Calu3 (cell line): ENCODE measurements at regions not wholly inside any gene's neighbourhood (a gene's known extent, or its start where the extent isn't known, plus 50 kb on each side); places are given as distances from the start of the nearest gene placed in this dataset.

Experiments
- BruUV-seq: library from RNA; stranded (reverse); fragments of 400-500 nt; replicated peaks from 2 replicates; lab custom pipeline; 2021; lab: Mats Ljungman, UMichigan
- CTCF ChIA-PET: fragments of 300-600 bp; sonication (Branson Sonifier 250); formaldehyde crosslinking; loops from one replicate; lab custom pipeline; 2022; ENCODE audit warnings: antibody characterized with exemption; lab: Charles Lee
- DNase-seq: peaks from one replicate; pipeline ENCODE4 v3.0.0; 2022
- H3K27ac Mint-ChIP-seq: one replicate; pipeline ENCODE4 v1.8.0; 2022; ENCODE audit warnings: mixed read lengths; ENCODE audit not compliant: unreplicated experiment
- H3K27me3 Mint-ChIP-seq: one replicate; pipeline ENCODE4 v1.8.0; 2022; ENCODE audit warnings: mixed read lengths; ENCODE audit not compliant: unreplicated experiment
- H3K36me3 Mint-ChIP-seq: one replicate; pipeline ENCODE4 v1.8.0; 2022; ENCODE audit warnings: mild to moderate bottlenecking, moderate library complexity, mixed read lengths; ENCODE audit not compliant: insufficient read depth, unreplicated experiment
- H3K4me1 Mint-ChIP-seq: one replicate; pipeline ENCODE4 v1.8.0; 2022; ENCODE audit warnings: mild to moderate bottlenecking, low read depth, mixed read lengths; ENCODE audit not compliant: unreplicated experiment
- H3K4me3 Mint-ChIP-seq: one replicate; pipeline ENCODE4 v1.8.0; 2022; ENCODE audit warnings: mild to moderate bottlenecking, low read depth, moderate library complexity, mixed read lengths; ENCODE audit not compliant: unreplicated experiment
- H3K9me3 Mint-ChIP-seq: one replicate; pipeline ENCODE4 v1.8.0; 2022; ENCODE audit warnings: low read depth, mixed read lengths; ENCODE audit not compliant: unreplicated experiment
- CTCF ChIP-seq: fragments of 200-600 bp; IDR thresholded peaks from one replicate; pipeline ENCODE4 v1.8.0; 2022; ENCODE audit warnings: antibody characterized with exemption; ENCODE audit not compliant: unreplicated experiment
- intact Hi-C: fragments of 100-400 bp; cut with micrococcal nuclease; formaldehyde crosslinking; loops from one replicate; pipeline ENCODE4 v1.10.0; 2022; ENCODE audit not compliant: unreplicated experiment

DNA sequence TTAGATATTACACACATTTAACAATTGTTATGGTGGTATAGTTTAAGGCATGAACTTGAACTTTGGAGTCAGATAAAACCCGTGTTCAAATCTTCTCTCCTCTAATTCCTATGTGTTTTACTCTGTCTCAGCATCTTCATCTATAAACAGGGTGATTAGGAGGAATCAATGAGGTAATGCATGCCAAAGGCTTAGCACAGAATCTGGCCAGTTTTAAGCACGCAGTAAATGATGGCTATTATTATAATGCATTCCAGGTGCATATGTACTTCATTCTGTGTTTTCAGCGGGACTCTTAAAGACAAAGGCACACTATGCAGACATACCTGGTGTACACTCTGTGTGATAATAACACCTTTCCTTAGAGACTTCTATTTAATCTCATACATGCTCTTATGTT is 88.0 kb upstream of the FRY start:
- Mint-ChIP-seq H3K9me3 (no peaks in the 10 kb centered on the region), H3K4me1 (peaks cover 39% of the 10 kb centered on the region), H3K4me3 (no peak overlapping the region), H3K27ac (no peak overlapping the region), H3K36me3 (peaks cover 14% of the 10 kb centered on the region), H3K27me3 (no peaks in the 10 kb centered on the region)
- no peak for TF ChIP-seq CTCF
- intact Hi-C loops, result no loop called here
- CTCF ChIA-PET, result no interaction called here
- no TSS peak for BruUV-seq
- DNase-seq, result no peak

DNA sequence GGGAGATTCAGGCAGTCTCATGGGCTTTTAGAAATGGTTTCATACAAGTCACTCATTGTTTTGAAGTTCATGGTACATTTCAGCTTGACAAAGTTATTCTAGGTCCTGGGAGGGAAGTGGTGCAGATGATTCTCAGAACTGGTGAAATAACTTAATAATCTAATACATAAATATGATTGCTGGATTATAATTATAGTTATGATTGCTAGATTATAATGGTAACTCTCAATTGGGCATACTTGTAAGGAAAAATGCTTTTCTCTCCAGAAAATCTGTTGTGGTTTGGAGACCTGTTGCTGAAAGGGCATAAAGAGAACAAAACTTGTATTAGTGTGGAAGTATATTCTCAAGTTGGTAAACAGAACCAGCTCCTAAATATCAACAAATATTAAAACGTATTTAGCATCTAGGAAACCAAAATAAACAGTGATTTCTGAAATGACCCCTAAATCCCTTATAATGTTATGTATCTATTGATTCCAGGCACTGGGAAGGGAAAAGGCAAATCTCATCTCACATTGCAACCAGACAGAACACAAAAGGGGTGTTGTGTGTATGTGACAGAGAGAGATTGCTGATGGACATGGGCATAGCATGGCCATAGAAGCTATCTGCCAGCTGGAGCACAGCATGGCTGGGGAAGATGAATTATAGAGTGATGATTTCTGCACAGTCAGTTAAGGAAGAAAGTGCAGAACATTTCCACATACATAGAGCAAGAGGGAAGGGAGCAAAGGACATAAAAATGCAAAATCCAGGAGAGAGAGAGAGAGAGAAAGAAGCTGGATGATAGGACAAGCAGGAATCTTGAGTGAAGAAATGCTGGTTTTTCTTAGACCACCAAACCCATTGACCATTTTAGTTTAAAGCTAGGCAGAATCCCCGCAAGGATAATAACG is 87.1 kb upstream of the FRY start:
- peaks cover 19% of the 10 kb centered on the region for H3K36me3 Mint-ChIP-seq
- CTCF ChIA-PET, result interaction anchor here (1.2 to 2.4 kb wide), 3 partner anchors 16 to 371 kb away, joined by 4 to 13 read pairs (median 8); partner anchors contain the start of genes BRCA2 and ZAR1L
- H3K9me3 Mint-ChIP-seq, result no peaks in the 10 kb centered on the region
- no peak for DNase-seq
- peak overlapping the region; percentile 51 for H3K27ac Mint-ChIP-seq
- no peaks in the 10 kb centered on the region for H3K27me3 Mint-ChIP-seq
- H3K4me1 Mint-ChIP-seq, result peaks cover 48% of the 10 kb centered on the region
- H3K4me3 Mint-ChIP-seq, result no peak overlapping the region
- no peak for TF ChIP-seq CTCF
- intact Hi-C loops, result no loop called here
- BruUV-seq, result no TSS peak

- intact Hi-C loops, result no loop called here
- BruUV-seq, result no TSS peak
- peaks cover 51% of the 10 kb centered on the region for H3K4me1 Mint-ChIP-seq
- DNase-seq, result peak; percentile 46
- TF ChIP-seq CTCF, result no peak
- H3K36me3 Mint-ChIP-seq, result peaks cover 19% of the 10 kb centered on the region
- peak overlapping the region; percentile 51 for H3K27ac Mint-ChIP-seq
- peak overlapping the region; percentile 78 for H3K4me3 Mint-ChIP-seq
- CTCF ChIA-PET, result interaction anchor here (0.6 to 2.4 kb wide), 5 partner anchors 17 to 370 kb away, joined by 4 to 13 read pairs (median 8); partner anchors contain the start of genes BRCA2 and ZAR1L
- no peaks in the 10 kb centered on the region for H3K9me3 Mint-ChIP-seq
- H3K27me3 Mint-ChIP-seq, result no peaks in the 10 kb centered on the region
These were observed 86.2 kb upstream of the FRY start for GRCh38 chr13:31945202-31945961.

DNA sequence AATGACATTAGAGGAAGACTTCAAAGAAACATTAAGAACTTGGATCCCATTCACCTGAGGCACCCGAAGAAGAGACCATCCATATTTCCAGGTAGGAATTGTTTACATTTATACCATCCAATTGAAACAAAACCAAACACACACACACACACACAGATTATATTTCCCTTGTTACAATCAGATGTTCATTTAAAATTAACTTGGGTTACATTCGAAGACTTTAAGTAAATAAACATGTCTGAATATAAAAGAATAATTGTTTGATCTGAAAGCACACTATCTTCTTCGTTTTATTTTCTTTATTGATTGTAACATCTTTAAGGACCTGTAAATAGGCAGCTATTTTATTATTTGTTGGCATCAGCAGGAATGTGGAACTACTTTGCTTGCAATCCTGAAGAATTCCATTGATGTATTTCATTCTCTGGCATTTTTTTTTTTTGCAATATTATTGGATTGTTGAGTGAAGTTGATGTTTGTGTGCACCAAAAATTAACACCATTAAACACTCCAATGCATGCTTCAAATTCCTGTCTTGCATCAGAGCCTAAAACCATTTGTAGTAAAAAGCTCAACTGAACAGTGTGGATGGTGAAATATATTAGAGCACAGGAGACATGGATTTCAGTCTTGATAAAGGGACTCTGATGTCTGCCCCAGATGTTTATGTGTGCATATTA is 85.3 kb upstream of the FRY start:
- Mint-ChIP-seq H3K27me3 (no peaks in the 10 kb centered on the region), H3K9me3 (no peaks in the 10 kb centered on the region), H3K4me1 (peaks cover 51% of the 10 kb centered on the region), H3K27ac (peak overlapping the region; percentile 51), H3K4me3 (peak overlapping the region; percentile 78), H3K36me3 (peaks cover 19% of the 10 kb centered on the region)
- DNase-seq, result no peak
- CTCF ChIA-PET, result interaction anchor here (0.7 to 2.4 kb wide), 5 partner anchors 17 to 369 kb away, joined by 4 to 13 read pairs (median 8); partner anchors contain the start of genes BRCA2 and ZAR1L
- TSS peak; percentile 78 for BruUV-seq
- intact Hi-C loops, result no loop called here
- no peak for TF ChIP-seq CTCF
